Epithelial cell of esophagus (primary cell): ENCODE measurements at regions not wholly inside any gene's neighbourhood (a gene's known extent, or its start where the extent isn't known, plus 50 kb on each side); places are given as distances from the start of the nearest gene placed in this dataset.

Source experiments
- DNase-seq: peaks from one replicate; pipeline ENCODE4 v3.0.0; 2010; ENCODE audit warnings: low read depth
- H3K4me3 ChIP-seq: 2 replicates; pipeline ENCODE4 v1.5.1; 2011; ENCODE audit warnings: mild to moderate bottlenecking, low read length, control low read depth
- TF ChIP-seq, protein P1 (sequence below): IDR thresholded peaks from 2 replicates; pipeline ENCODE4 v1.5.1; 2011; ENCODE audit warnings: low read depth, mild to moderate bottlenecking, low read length, control low read depth, inconsistent platforms; ENCODE audit not compliant: insufficient read depth; ENCODE audit errors: missing control alignments

DNA sequence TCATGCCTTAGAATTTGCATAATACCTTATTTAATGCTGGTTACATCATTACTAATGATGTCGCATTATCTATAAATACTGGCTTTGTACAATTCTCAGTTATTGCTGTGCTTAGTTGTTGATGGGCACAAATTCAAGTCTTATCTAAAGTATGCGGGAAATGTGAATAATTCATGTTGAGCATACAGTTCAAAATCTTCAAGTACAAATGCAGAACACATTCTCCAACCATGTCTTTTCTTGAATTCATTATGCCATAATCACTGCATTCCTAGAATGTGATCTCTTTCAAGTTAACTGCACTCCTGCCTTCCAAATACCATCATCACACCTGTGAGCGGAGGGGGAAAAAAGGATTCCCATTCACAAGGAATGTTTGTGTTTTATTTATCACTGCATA, 337.0 kb downstream of the MBD2 start:
- no peak overlapping the region for H3K4me3 ChIP-seq
- TF ChIP-seq, protein P1, sequence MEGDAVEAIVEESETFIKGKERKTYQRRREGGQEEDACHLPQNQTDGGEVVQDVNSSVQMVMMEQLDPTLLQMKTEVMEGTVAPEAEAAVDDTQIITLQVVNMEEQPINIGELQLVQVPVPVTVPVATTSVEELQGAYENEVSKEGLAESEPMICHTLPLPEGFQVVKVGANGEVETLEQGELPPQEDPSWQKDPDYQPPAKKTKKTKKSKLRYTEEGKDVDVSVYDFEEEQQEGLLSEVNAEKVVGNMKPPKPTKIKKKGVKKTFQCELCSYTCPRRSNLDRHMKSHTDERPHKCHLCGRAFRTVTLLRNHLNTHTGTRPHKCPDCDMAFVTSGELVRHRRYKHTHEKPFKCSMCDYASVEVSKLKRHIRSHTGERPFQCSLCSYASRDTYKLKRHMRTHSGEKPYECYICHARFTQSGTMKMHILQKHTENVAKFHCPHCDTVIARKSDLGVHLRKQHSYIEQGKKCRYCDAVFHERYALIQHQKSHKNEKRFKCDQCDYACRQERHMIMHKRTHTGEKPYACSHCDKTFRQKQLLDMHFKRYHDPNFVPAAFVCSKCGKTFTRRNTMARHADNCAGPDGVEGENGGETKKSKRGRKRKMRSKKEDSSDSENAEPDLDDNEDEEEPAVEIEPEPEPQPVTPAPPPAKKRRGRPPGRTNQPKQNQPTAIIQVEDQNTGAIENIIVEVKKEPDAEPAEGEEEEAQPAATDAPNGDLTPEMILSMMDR = no peak
- DNase-seq = no peak

DNA sequence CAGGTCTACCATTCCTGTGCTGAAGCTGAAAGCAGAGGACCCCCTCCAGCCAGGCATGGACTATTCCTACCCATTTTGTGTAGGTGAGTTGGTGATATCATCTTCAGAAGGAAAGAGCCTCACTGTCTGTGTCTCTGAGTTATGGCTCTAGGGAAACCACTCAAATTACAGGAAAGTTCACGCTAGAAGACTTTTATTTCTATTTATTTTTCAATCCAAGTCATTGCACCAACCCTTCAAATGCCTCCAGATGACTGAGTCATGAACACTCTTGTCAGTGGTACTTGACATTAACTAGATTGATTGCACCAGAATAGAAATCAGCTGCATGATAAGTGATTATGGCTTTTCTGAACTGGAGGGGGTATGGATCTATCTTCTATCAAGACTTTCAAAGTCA, 338.4 kb downstream of the MBD2 start:
- no peak for DNase-seq
- H3K4me3 ChIP-seq = no peak overlapping the region
- TF ChIP-seq, protein P1 = no peak

DNA sequence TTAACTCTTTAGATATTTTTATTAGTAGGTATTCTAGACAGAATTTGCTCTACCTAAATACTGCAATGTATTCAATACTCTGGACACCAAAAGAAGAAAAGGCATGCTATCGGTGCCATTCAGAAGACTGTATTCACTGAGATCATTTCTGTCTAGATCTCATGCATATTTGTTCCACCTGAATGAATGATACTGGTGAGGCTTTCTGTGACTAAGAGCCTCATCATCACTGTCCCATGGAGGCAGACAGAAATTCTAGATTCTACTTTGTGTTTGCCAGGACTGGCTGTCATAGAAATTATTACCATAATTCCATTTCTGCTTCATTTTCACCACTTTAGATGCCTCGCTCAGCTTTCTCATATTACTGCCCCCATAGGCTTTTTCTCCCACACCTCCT, 340.7 kb downstream of the MBD2 start:
- TF ChIP-seq, protein P1 = no peak
- peak; percentile 8 for DNase-seq
- no peak overlapping the region for H3K4me3 ChIP-seq

DNA sequence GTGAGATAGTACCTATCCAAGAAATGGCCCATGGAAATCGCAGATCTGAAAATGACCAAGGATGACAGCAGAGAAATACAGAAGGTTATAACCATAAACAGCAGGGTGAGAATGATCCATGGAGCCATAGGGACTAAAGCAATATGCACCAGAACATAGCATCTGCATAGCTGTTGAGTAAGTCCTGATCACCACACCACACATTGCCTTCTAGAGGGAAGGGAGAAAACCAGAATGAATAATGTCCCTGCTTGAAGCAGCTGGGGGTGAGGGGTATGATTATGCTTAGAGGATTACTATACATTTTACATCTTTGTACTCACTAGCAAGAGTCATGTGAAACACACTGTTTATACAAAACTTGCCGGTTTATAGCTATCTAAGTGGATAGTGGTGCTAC, 350.4 kb downstream of the MBD2 start:
- no peak overlapping the region for H3K4me3 ChIP-seq
- no peak for DNase-seq
- TF ChIP-seq, protein P1 = no peak

DNA sequence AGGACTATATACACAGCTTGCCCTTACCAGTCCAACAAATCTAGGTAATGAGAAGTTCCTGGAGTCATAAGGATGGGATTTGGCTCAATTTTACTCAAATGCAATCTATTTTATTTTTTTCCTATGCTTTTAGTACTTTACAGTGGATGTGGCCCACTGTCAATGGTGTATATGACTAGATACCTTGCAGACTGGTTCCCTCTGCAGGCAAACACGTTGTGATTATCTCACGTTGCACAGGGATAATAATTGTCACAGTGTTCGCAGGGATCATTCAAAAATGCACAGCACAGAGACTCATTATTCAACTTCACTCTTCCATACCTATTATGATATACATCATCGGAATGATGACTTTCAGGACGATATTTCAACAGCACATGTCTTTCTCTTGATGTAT, 359.7 kb downstream of the MBD2 start:
- TF ChIP-seq, protein P1 = peak; percentile 25
- H3K4me3 ChIP-seq = no peak overlapping the region
- DNase-seq = peak; percentile 18

DNA sequence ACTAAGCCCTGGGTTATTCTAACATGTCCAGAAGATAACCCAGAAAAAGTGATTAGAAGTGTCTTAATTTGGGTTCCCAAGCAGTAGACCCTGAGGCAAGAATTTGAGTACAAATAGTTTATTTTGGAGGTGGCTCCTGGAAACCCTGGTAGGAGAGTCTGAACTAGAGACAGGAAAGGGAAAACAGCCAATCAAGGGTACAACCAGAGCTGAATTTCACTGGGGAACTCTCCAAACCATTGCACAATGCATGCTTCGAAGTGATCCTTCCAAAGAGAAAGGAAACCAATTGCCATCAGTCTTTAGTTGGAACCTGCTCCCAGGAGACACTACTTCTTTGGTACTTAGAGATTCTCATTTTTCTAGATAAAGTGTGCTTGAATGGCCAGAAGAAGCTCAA, 361.5 kb downstream of the MBD2 start:
- TF ChIP-seq, protein P1 = no peak
- H3K4me3 ChIP-seq = no peak overlapping the region
- DNase-seq = no peak

DNA sequence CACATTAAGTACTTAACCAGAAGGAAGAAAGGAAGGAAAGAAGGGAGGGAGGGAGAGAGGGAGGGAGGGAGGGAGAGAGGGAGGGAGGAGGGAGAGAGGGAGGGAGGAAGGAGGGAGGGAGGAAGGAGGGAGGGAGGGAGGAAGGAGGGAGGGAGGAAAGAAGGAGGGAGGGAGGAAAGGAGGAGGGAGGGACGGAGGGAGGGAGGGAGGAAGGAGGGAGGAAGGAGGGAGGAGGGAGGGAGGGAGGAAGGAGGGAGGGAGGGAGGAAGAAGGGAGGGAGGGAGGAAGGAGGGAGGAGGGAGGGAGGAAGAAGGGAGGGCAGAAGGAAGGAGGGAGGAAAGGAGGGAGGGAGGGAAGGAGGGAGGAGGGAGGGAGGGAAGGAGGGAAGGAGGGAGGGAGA, 363.3 kb downstream of the MBD2 start:
- no peak for DNase-seq
- TF ChIP-seq, protein P1 = no peak
- H3K4me3 ChIP-seq = no peak overlapping the region
